ENCODE measurements at regions not wholly inside any gene's neighbourhood (a gene's known extent, or its start where the extent isn't known, plus 50 kb on each side); places are given as distances from the start of the nearest gene placed in this dataset.

GRCh38 chr5:98587166-98587565 is 186.3 kb upstream of the RGMB start:
- no peak overlapping the region for H3K27ac ChIP-seq (ENCODE audit: low read depth, low read length)
- H3K4me1 ChIP-seq (ENCODE audit: insufficient read depth, low read length), result no peaks in the 10 kb centered on the region
- no peak overlapping the region for H3K27ac Mint-ChIP-seq
- no peaks in the 10 kb centered on the region for H3K36me3 ChIP-seq (ENCODE audit: insufficient read depth, low read length)
- H3K4me1 Mint-ChIP-seq, result no peaks in the 10 kb centered on the region
- no peak overlapping the region for H3K4me3 Mint-ChIP-seq
- no peak for DNase-seq
- H3K9me3 ChIP-seq (ENCODE audit: control insufficient read depth in 1 of 2, low read length in 2 of 2), result no peaks in the 10 kb centered on the region
- intact Hi-C loops (cut with micrococcal nuclease), result no loop called here
- POLR2A ChIA-PET (ENCODE audit: partially characterized antibody), result no interaction called here
- CTCF ChIA-PET (ENCODE audit: partially characterized antibody), result no interaction called here
- no peaks in the 10 kb centered on the region for H3K27me3 ChIP-seq (ENCODE audit: insufficient read depth, low read length)
- no peak overlapping the region for H3K4me3 ChIP-seq (ENCODE audit: low read length in 2 of 2)
- no peaks in the 10 kb centered on the region for H3K27me3 Mint-ChIP-seq
- H3K36me3 Mint-ChIP-seq, result no peaks in the 10 kb centered on the region
- peaks cover 2 to 8% (median 3%) of the 10 kb centered on the region in 8 donors for H3K9me3 Mint-ChIP-seq

- Mint-ChIP-seq H3K36me3 (no peaks in the 10 kb centered on the region), H3K27me3 (no peaks in the 10 kb centered on the region), H3K4me1 (no peaks in the 10 kb centered on the region), H3K9me3 (peaks cover 2 to 8% (median 3%) of the 10 kb centered on the region in 8 donors), H3K4me3 (no peak overlapping the region), H3K27ac (no peak overlapping the region)
- Histone ChIP-seq H3K4me1 (ENCODE audit: insufficient read depth, low read length) (no peaks in the 10 kb centered on the region), H3K27ac (ENCODE audit: low read depth, low read length) (no peak overlapping the region), H3K27me3 (ENCODE audit: insufficient read depth, low read length) (no peaks in the 10 kb centered on the region), H3K36me3 (ENCODE audit: insufficient read depth, low read length) (no peaks in the 10 kb centered on the region), H3K4me3 (ENCODE audit: low read length in 2 of 2) (no peak overlapping the region), H3K9me3 (ENCODE audit: control insufficient read depth in 1 of 2, low read length in 2 of 2) (no peaks in the 10 kb centered on the region)
- intact Hi-C loops (cut with micrococcal nuclease), result no loop called here
- no peak for DNase-seq
- CTCF ChIA-PET (ENCODE audit: partially characterized antibody), result no interaction called here
- POLR2A ChIA-PET (ENCODE audit: partially characterized antibody), result no interaction called here
Measured at GRCh38 chr5:98588215-98588614, 185.2 kb upstream of the RGMB start.

GRCh38 chr5:98593418-98593817 is 180.0 kb upstream of the RGMB start:
- Mint-ChIP-seq H3K27ac (no peak overlapping the region), H3K9me3 (peaks cover 0 to 14% (median 6%) of the 10 kb centered on the region in 8 donors), H3K4me3 (no peak overlapping the region), H3K36me3 (no peaks in the 10 kb centered on the region), H3K4me1 (no peaks in the 10 kb centered on the region), H3K27me3 (peaks cover 0 to 1% of the 10 kb centered on the region in 2 donors)
- ChIA-PET CTCF (ENCODE audit: partially characterized antibody) (no interaction called here), POLR2A (ENCODE audit: partially characterized antibody) (no interaction called here)
- Histone ChIP-seq H3K4me1 (ENCODE audit: insufficient read depth, low read length) (no peaks in the 10 kb centered on the region), H3K27ac (ENCODE audit: low read depth, low read length) (no peak overlapping the region), H3K4me3 (ENCODE audit: low read length in 2 of 2) (no peak overlapping the region), H3K9me3 (ENCODE audit: control insufficient read depth in 1 of 2, low read length in 2 of 2) (no peaks in the 10 kb centered on the region), H3K36me3 (ENCODE audit: insufficient read depth, low read length) (no peaks in the 10 kb centered on the region), H3K27me3 (ENCODE audit: insufficient read depth, low read length) (no peaks in the 10 kb centered on the region)
- intact Hi-C loops (cut with micrococcal nuclease), result no loop called here
- DNase-seq, result no peak

GRCh38 chr5:98594098-98594497 is 179.4 kb upstream of the RGMB start:
- H3K4me3 ChIP-seq (ENCODE audit: low read length in 2 of 2), result no peak overlapping the region
- no peak overlapping the region for H3K27ac ChIP-seq (ENCODE audit: low read depth, low read length)
- H3K9me3 Mint-ChIP-seq, result peaks cover 0 to 16% (median 5%) of the 10 kb centered on the region in 8 donors
- no peak overlapping the region for H3K4me3 Mint-ChIP-seq
- no peaks in the 10 kb centered on the region for H3K4me1 Mint-ChIP-seq
- no peaks in the 10 kb centered on the region for H3K27me3 ChIP-seq (ENCODE audit: insufficient read depth, low read length)
- no peaks in the 10 kb centered on the region for H3K36me3 ChIP-seq (ENCODE audit: insufficient read depth, low read length)
- no peaks in the 10 kb centered on the region for H3K36me3 Mint-ChIP-seq
- CTCF ChIA-PET (ENCODE audit: partially characterized antibody), result no interaction called here
- intact Hi-C loops (cut with micrococcal nuclease), result no loop called here
- H3K27ac Mint-ChIP-seq, result no peak overlapping the region
- no peak for DNase-seq
- H3K4me1 ChIP-seq (ENCODE audit: insufficient read depth, low read length), result no peaks in the 10 kb centered on the region
- POLR2A ChIA-PET (ENCODE audit: partially characterized antibody), result no interaction called here
- H3K27me3 Mint-ChIP-seq, result peaks cover 0 to 1% of the 10 kb centered on the region in 2 donors
- H3K9me3 ChIP-seq (ENCODE audit: control insufficient read depth in 1 of 2, low read length in 2 of 2), result no peaks in the 10 kb centered on the region

- Mint-ChIP-seq H3K36me3 (no peaks in the 10 kb centered on the region), H3K27me3 (peaks cover 0 to 1% of the 10 kb centered on the region in 2 donors), H3K4me3 (no peak overlapping the region), H3K9me3 (peaks cover 0 to 13% (median 6%) of the 10 kb centered on the region in 8 donors), H3K27ac (no peak overlapping the region), H3K4me1 (no peaks in the 10 kb centered on the region)
- no peak overlapping the region for H3K27ac ChIP-seq (ENCODE audit: low read depth, low read length)
- CTCF ChIA-PET (ENCODE audit: partially characterized antibody), result no interaction called here
- POLR2A ChIA-PET (ENCODE audit: partially characterized antibody), result no interaction called here
- H3K4me3 ChIP-seq (ENCODE audit: low read length in 2 of 2), result no peak overlapping the region
- H3K4me1 ChIP-seq (ENCODE audit: insufficient read depth, low read length), result no peaks in the 10 kb centered on the region
- intact Hi-C loops (cut with micrococcal nuclease), result no loop called here
- DNase-seq, result no peak
- no peaks in the 10 kb centered on the region for H3K36me3 ChIP-seq (ENCODE audit: insufficient read depth, low read length)
- no peaks in the 10 kb centered on the region for H3K9me3 ChIP-seq (ENCODE audit: control insufficient read depth in 1 of 2, low read length in 2 of 2)
- H3K27me3 ChIP-seq (ENCODE audit: insufficient read depth, low read length), result no peaks in the 10 kb centered on the region
Measured at GRCh38 chr5:98599016-98599415, 174.4 kb upstream of the RGMB start.

GRCh38 chr5:98602534-98603112 is 170.8 kb upstream of the RGMB start:
- DNase-seq, result no peak
- CTCF ChIA-PET (ENCODE audit: partially characterized antibody), result no interaction called here
- H3K4me3 Mint-ChIP-seq, result peak overlapping the region in 1 of 8 donors; percentile 37
- POLR2A ChIA-PET (ENCODE audit: partially characterized antibody), result no interaction called here
- H3K27me3 Mint-ChIP-seq, result peaks cover 0 to 1% of the 10 kb centered on the region in 2 donors
- intact Hi-C loops (cut with micrococcal nuclease), result no loop called here
- H3K27ac Mint-ChIP-seq, result no peak overlapping the region
- no peaks in the 10 kb centered on the region for H3K36me3 Mint-ChIP-seq
- no peaks in the 10 kb centered on the region for H3K4me1 ChIP-seq (ENCODE audit: insufficient read depth, low read length)
- peaks cover 0 to 11% (median 4%) of the 10 kb centered on the region in 8 donors for H3K9me3 Mint-ChIP-seq
- no peaks in the 10 kb centered on the region for H3K4me1 Mint-ChIP-seq
- no peaks in the 10 kb centered on the region for H3K36me3 ChIP-seq (ENCODE audit: insufficient read depth, low read length)
- no peak overlapping the region for H3K4me3 ChIP-seq (ENCODE audit: low read length in 2 of 2)
- no peaks in the 10 kb centered on the region for H3K9me3 ChIP-seq (ENCODE audit: control insufficient read depth in 1 of 2, low read length in 2 of 2)
- H3K27me3 ChIP-seq (ENCODE audit: insufficient read depth, low read length), result no peaks in the 10 kb centered on the region
- H3K27ac ChIP-seq (ENCODE audit: low read depth, low read length), result no peak overlapping the region

GRCh38 chr5:98603456-98603855 is 170.0 kb upstream of the RGMB start:
- Mint-ChIP-seq H3K27ac (no peak overlapping the region), H3K4me1 (no peaks in the 10 kb centered on the region), H3K27me3 (no peaks in the 10 kb centered on the region), H3K36me3 (no peaks in the 10 kb centered on the region), H3K9me3 (peaks cover 0 to 7% (median 4%) of the 10 kb centered on the region in 8 donors), H3K4me3 (no peak overlapping the region)
- H3K4me3 ChIP-seq (ENCODE audit: low read length in 2 of 2), result no peak overlapping the region
- no peak for DNase-seq
- no peaks in the 10 kb centered on the region for H3K27me3 ChIP-seq (ENCODE audit: insufficient read depth, low read length)
- no peaks in the 10 kb centered on the region for H3K9me3 ChIP-seq (ENCODE audit: control insufficient read depth in 1 of 2, low read length in 2 of 2)
- ChIA-PET CTCF (ENCODE audit: partially characterized antibody) (no interaction called here), POLR2A (ENCODE audit: partially characterized antibody) (no interaction called here)
- H3K27ac ChIP-seq (ENCODE audit: low read depth, low read length), result no peak overlapping the region
- intact Hi-C loops (cut with micrococcal nuclease), result no loop called here
- no peaks in the 10 kb centered on the region for H3K4me1 ChIP-seq (ENCODE audit: insufficient read depth, low read length)
- H3K36me3 ChIP-seq (ENCODE audit: insufficient read depth, low read length), result no peaks in the 10 kb centered on the region

GRCh38 chr5:98604301-98604700 is 169.2 kb upstream of the RGMB start:
- no peak overlapping the region for H3K27ac ChIP-seq (ENCODE audit: low read depth, low read length)
- no peaks in the 10 kb centered on the region for H3K27me3 ChIP-seq (ENCODE audit: insufficient read depth, low read length)
- peaks cover 0 to 7% (median 3%) of the 10 kb centered on the region in 8 donors for H3K9me3 Mint-ChIP-seq
- no peaks in the 10 kb centered on the region for H3K36me3 Mint-ChIP-seq
- no peaks in the 10 kb centered on the region for H3K36me3 ChIP-seq (ENCODE audit: insufficient read depth, low read length)
- no peaks in the 10 kb centered on the region for H3K9me3 ChIP-seq (ENCODE audit: control insufficient read depth in 1 of 2, low read length in 2 of 2)
- no peak overlapping the region for H3K4me3 ChIP-seq (ENCODE audit: low read length in 2 of 2)
- H3K4me3 Mint-ChIP-seq, result no peak overlapping the region
- ChIA-PET CTCF (ENCODE audit: partially characterized antibody) (no interaction called here), POLR2A (ENCODE audit: partially characterized antibody) (no interaction called here)
- DNase-seq, result no peak
- no peaks in the 10 kb centered on the region for H3K4me1 ChIP-seq (ENCODE audit: insufficient read depth, low read length)
- no peaks in the 10 kb centered on the region for H3K4me1 Mint-ChIP-seq
- no peaks in the 10 kb centered on the region for H3K27me3 Mint-ChIP-seq
- intact Hi-C loops (cut with micrococcal nuclease), result no loop called here
- no peak overlapping the region for H3K27ac Mint-ChIP-seq
